Fibroblast of mammary gland (primary cell): ENCODE measurements at regions not wholly inside any gene's neighbourhood (a gene's known extent, or its start where the extent isn't known, plus 50 kb on each side); places are given as distances from the start of the nearest gene placed in this dataset.
"Not testable (repeated sequence)": the region's sequence is repeated elsewhere in the genome, so short reads cannot be mapped to it uniquely, and the experiment has no call there.

Source experiments
- DNase-seq: peaks from one replicate; pipeline ENCODE4 v3.0.0-alpha.2; 2010; ENCODE audit warnings: low read depth
- H3K4me3 ChIP-seq: 2 replicates; pipeline ENCODE4 v1.5.1; 2011; ENCODE audit warnings: low read depth, mild to moderate bottlenecking, low read length, moderate library complexity; ENCODE audit not compliant: control insufficient read depth
- TF ChIP-seq, protein P1 (sequence below): conservative IDR thresholded peaks from 2 replicates; pipeline ENCODE4 v1.5.1; 2011; ENCODE audit warnings: low read depth, low read length, inconsistent platforms; ENCODE audit not compliant: control insufficient read depth, insufficient read depth

- DNase-seq, H3K4me3 ChIP-seq: not testable (repeated sequence)
Measured at GRCh38 chr7:97234494-97234893, 117.0 kb downstream of the SDHAF3 start.

DNA sequence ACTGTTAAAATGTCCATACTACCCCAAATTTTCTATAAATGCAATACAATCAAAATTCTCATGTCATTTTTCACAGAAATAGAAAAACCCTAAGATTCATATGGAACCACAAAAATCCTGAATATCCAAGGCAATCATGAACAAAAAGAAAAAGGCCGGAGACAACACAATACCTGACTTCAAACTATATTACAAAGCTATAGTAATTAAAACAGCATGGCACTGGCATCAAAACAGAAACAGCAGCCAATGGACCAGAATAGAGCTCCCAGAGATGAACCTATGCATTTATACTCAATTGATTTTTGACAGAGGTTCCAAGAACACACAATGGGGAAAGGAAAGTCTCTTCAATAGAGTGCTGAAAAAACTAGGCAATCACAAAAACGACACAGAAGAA is 128.8 kb downstream of the SDHAF3 start:
- TF ChIP-seq, protein P1, sequence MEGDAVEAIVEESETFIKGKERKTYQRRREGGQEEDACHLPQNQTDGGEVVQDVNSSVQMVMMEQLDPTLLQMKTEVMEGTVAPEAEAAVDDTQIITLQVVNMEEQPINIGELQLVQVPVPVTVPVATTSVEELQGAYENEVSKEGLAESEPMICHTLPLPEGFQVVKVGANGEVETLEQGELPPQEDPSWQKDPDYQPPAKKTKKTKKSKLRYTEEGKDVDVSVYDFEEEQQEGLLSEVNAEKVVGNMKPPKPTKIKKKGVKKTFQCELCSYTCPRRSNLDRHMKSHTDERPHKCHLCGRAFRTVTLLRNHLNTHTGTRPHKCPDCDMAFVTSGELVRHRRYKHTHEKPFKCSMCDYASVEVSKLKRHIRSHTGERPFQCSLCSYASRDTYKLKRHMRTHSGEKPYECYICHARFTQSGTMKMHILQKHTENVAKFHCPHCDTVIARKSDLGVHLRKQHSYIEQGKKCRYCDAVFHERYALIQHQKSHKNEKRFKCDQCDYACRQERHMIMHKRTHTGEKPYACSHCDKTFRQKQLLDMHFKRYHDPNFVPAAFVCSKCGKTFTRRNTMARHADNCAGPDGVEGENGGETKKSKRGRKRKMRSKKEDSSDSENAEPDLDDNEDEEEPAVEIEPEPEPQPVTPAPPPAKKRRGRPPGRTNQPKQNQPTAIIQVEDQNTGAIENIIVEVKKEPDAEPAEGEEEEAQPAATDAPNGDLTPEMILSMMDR, result no peak
- no peak for DNase-seq
- H3K4me3 ChIP-seq, result no peak overlapping the region

- H3K4me3 ChIP-seq, DNase-seq: not testable (repeated sequence)
Measured at GRCh38 chr7:97258187-97258586, 140.7 kb downstream of the SDHAF3 start.

- no peak overlapping the region for H3K4me3 ChIP-seq
- TF ChIP-seq, protein P1, result no peak
Measured at GRCh38 chr7:97269741-97270140, 152.2 kb downstream of the SDHAF3 start.

GRCh38 chr7:97270280-97270679 is 152.8 kb downstream of the SDHAF3 start:
- peak; percentile 42 for DNase-seq
- H3K4me3 ChIP-seq, result no peak overlapping the region
- TF ChIP-seq, protein P1, result no peak

More at GRCh38 chr7:97269741-97270140, 152.2 kb downstream of the SDHAF3 start:
- peak; percentile 93 for DNase-seq

DNA sequence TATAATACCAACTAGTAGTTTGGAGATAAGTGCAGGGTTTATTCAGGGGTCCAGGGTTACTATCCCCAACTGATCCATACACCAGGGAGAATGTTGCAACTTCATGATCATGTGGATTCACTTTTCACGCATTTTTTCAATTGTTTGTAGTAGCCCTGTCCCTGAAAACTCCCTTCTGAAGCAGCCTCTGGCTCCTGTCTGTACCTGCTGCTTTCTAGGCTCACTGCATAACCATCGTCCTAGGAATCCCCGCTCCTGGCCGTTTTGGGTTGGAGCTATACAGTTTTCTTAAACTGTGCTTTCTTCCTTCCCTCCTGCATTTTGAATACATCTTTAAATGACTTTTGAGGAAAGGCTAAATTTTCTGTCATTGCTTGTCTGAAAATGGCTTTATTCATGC is 154.1 kb downstream of the SDHAF3 start:
- no peak for DNase-seq
- H3K4me3 ChIP-seq, result no peak overlapping the region
- TF ChIP-seq, protein P1, result no peak

GRCh38 chr7:97272237-97272975 is 154.9 kb downstream of the SDHAF3 start:
- TF ChIP-seq, protein P1, result no peak
- DNase-seq, result no peak
- no peak overlapping the region for H3K4me3 ChIP-seq

DNA sequence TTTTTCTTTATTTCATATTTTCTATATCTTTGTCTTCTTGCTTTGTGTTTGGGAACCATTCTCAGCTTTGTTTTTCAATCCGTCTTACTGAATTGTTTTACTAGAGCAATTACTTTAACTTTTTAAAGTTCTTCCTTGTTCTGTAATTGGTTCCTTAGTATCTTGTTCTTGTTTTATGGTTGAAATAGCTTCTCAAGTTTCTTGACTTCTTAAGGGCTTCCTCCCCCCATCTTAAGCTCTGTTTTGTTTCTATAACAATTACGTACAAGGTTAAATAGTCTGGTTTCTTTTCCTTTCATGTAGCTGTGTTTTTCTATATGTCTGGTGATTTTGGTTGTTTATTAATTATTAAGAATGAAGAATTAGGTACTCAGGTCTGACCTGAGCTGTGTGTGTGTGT is 158.0 kb downstream of the SDHAF3 start:
- TF ChIP-seq, protein P1, result no peak
- no peak for DNase-seq
- no peak overlapping the region for H3K4me3 ChIP-seq
